GM19395 (cell line): ENCODE measurements at regions not wholly inside any gene's neighbourhood (a gene's known extent, or its start where the extent isn't known, plus 50 kb on each side); places are given as distances from the start of the nearest gene placed in this dataset.
"Not testable (repeated sequence)": the region's sequence is repeated elsewhere in the genome, so short reads cannot be mapped to it uniquely, and the experiment has no call there.

Experiments used
- ATAC-seq: cut with Tn5 transposase; IDR thresholded peaks from one replicate; pipeline ENCODE4 v1.9.1; 2021; ENCODE audit warnings: mild to moderate bottlenecking, moderate library complexity; ENCODE audit not compliant: unreplicated experiment

- no peak for ATAC-seq
Observed at GRCh38 chr6:53446151-53446550, 97.4 kb upstream of the ELOVL5 start.

GRCh38 chr6:53441761-53442160 lies 93.0 kb upstream of the ELOVL5 start:
- no peak for ATAC-seq

- ATAC-seq = peak; percentile 73
Observed at GRCh38 chr6:53441035-53441493, 92.3 kb upstream of the ELOVL5 start.

- ATAC-seq = no peak
Observed at GRCh38 chr6:53440336-53440945, 91.7 kb upstream of the ELOVL5 start.

GRCh38 chr6:53439556-53439955 lies 90.8 kb upstream of the ELOVL5 start:
- ATAC-seq = no peak

GRCh38 chr6:53437557-53438202 lies 88.9 kb upstream of the ELOVL5 start:
- ATAC-seq = no peak

GRCh38 chr6:53436526-53437303 lies 88.0 kb upstream of the ELOVL5 start:
- ATAC-seq = no peak

GRCh38 chr6:53433951-53434285 lies 85.2 kb upstream of the ELOVL5 start:
- no peak for ATAC-seq

GRCh38 chr6:53433261-53433950 lies 84.7 kb upstream of the ELOVL5 start:
- no peak for ATAC-seq

DNA sequence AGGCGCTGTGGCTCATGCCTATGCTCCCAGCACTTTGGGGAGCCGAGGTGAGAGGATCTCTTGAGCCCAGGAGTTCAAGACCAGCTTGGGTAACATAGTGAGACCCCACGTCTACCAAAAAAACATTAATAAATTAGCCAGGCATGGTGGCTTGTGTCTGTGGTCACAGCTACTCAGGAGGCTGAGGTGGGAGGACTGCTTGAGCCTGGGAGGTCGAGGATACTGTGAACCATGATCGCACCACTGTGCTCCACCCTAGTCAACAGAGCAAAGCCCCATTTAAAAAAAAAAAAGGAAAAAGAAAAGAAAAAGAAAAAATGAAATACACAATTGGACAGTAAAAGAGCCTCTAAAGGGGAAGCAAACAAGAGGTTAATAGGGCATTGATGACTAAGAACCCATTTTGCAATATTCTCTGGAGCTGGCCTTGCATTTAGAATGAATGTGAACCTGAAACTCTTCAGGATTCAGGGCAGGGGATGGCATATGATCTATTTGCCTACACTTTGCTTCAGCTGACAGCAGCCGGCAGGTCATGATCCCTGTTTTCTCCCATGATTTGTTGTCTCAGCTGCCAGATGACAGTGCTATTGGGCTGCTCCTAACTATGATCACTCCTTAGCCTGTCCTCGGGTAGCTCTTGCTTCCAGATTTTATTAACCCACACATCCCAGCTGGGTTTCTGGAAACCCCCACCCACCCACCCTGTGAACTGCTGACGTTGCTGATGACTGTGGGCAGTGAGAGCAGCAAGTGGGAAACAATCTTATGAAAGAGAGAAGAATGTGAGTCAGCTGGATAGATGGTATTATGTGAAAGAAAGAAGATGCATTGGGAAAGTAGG lies 83.8 kb upstream of the ELOVL5 start:
- no peak for ATAC-seq

DNA sequence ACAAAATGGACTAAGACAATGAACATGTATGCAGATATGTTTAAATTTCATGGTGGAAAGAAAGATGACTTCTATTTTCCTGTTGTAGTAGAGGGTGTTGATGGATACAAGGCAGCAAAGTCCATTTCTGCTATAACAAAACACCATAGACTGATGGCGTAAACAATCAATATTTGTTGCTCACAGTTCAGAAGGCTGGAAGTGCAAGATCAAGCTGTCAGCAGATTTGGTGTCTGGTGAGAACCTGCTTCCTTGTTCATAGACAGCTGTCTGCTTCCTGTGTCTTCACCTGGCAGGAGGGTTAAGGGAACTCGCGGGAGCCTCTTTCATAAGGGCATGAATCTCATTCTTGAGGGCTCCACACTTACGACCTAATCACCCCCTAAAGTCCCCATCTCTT lies 83.0 kb upstream of the ELOVL5 start:
- no peak for ATAC-seq

GRCh38 chr6:53429401-53429800 lies 80.7 kb upstream of the ELOVL5 start:
- ATAC-seq = no peak

DNA sequence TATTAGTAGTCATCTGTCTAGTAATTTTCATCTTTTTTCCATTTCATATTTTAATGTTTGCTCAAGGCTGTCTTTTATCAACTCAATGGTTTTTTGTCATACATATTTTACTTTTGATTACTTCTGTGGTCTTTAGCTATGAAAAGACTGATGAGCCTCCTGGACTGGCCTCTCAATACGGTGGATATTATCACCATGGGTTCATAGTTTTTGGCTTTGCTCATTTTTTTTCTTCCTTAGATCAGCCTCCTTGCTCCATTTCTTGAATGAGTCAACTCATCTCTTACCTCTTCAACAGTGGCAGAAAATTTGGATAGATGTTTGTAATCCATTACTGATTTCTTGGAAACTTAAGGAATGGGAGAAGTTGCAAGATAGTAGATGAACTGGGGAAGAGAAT lies 80.1 kb upstream of the ELOVL5 start:
- no peak for ATAC-seq

- ATAC-seq = peak; percentile 95
Observed at GRCh38 chr6:53426667-53427270, 78.0 kb upstream of the ELOVL5 start.

GRCh38 chr6:53426117-53426516 lies 77.4 kb upstream of the ELOVL5 start:
- no peak for ATAC-seq

DNA sequence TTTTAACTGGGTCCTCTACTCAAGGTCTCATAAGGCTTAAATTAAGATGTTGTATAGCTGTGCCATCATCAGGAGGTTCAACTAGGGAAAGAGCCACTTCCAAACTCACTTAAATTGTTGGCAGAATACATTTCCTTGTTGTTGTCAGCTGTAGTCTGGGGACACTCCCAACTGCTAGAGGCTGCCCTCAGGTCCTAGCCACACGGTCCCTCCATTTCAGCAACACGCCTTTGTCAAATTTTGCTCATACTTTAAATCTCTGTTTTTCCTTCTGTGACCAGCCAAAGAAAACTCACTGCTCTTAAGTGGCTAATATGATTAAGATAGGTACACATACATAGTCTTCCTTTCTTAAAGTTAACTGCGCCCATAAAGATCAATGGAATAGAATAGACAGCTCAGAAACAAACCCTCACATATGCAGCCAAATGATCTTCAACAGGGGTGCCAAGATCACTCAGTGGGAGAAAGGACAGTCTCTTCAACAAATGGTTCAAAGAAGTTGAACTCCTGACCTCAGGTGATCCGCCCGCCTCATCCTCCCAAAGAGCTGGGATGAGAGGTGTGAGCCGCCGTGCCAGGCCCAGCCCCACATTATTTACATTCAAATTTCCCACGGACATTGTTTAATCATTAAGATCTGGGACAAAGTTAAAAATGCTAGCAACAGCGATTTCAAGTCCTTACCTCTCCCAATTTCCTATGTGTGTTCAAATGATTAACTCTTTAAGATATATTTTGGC lies 76.4 kb upstream of the ELOVL5 start:
- ATAC-seq = no peak

DNA sequence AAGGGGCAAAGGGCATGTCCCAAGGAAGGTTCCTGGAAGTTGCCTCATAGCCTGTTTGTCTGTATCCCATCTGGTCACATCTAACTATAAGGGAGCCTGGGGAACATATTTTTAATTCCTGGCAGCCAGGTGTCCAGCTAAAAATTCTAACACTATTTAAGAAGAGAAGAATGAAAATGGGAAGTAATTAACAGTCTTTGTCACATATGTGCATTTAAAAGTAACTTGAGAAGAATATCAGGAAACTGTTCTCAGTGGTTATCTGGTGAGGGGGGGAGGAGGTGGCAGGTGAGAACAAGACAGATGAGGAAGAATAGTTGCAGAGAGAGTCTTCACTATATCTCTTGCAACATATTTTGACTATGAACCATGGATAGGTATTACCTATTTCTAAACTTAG lies 75.5 kb upstream of the ELOVL5 start:
- no peak for ATAC-seq

GRCh38 chr6:53423560-53423959 lies 74.8 kb upstream of the ELOVL5 start:
- not testable (repeated sequence) for ATAC-seq

DNA sequence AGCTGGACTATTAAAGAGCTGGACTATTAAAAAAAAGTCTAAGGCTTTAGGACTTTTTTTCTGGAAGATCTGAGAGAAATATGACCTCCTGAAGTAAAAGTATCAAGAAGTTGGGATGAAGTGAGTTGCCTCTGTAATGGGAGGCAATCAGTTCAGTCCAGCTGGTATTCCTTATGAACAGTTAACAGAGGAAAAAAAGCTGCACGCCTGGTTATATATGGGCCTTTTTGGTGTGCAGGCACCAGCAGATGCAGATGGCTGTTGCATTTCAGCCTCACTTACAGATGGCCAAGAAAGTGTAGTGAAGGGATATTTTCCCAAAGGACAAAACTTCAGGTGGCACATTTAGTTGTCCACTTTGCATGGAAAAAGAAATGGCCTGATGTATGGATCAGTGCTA lies 70.3 kb upstream of the ELOVL5 start:
- ATAC-seq = no peak

- ATAC-seq = no peak
Observed at GRCh38 chr6:53418288-53418687, 69.5 kb upstream of the ELOVL5 start.
